GM18508 (cell line): ENCODE measurements at regions not wholly inside any gene's neighbourhood (a gene's known extent, or its start where the extent isn't known, plus 50 kb on each side); places are given as distances from the start of the nearest gene placed in this dataset.
"Not testable (repeated sequence)": the region's sequence is repeated elsewhere in the genome, so short reads cannot be mapped to it uniquely, and the experiment has no call there.

Experiments
- ATAC-seq: cut with Tn5 transposase; IDR thresholded peaks from one replicate; pipeline ENCODE4 v1.9.1; 2021; ENCODE audit warnings: moderate number of reproducible peaks; ENCODE audit not compliant: insufficient read depth, unreplicated experiment

DNA sequence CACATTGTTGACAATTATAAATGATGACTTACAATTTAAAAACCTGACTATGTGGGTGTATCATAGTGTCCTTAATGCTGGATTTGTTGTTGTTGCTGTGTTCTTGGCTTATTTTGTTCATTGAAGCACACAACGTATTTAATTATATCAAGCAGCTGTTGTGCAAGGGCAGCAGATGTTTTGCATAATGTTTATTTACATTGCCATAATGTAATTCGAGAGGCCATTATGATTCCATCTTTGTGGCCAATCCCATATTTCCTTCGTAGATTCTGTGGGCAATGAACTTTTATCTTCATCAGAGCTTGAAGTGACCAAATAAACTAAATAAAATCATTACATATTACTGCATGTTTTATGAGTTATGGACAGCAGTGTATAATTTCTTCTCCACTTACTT lies 422.6 kb upstream of the GALNTL6 start:
- no peak for ATAC-seq

DNA sequence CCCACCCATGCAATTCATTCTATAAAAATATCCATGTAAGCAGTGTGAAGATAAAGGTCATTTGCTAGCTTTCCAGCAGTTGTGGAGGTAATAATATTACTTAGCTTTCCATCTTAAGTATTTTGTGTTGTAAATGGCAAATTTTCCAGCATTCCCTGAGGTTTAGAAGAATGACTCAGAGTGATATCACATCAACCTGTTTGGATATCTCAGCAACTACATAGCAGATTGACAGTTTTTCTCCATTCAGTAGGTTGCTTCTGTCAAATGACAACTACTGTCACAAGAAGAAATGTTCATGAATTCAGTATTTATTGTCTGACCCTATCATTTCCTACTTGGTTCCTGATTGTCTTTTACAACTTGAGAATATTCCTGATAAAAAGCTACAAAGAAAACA lies 434.9 kb upstream of the GALNTL6 start:
- ATAC-seq: no peak

DNA sequence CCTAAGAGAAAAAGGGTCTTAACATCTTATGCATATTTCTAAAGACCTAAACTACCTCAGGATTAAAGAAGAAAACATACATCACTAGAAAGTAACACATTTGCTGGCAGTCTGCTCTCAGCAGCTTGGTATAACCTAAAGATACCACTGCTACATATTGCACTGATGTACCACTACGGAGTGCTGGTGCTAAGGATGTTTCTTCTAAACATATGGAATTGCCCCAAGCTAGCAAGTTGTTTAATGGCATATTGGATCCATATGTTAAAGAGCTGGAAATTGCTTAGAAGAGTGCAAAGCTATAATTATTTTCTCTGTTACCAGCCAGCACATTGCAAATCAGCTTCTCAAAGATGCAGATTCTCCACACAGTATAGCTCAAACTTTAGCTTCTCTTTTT lies 436.5 kb upstream of the GALNTL6 start:
- no peak for ATAC-seq

DNA sequence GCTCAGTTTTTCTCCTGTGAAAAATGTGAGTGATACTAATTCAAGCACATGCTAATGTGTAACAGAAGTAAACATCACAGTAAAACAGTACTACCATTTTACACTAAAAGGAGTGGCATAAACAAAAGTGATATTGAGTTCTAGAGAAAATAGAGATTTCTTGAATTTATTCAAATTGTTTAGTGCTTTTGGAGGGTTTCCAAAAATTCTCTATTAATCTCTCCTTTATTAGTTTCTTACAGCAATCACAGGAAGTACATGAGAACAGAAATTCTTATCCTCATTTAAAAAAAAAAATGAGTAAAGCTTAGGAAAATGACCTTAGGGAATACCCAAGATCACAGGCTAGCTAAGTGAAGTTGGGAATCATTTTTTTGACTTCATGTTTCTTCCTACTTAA lies 459.7 kb upstream of the GALNTL6 start:
- ATAC-seq: no peak

DNA sequence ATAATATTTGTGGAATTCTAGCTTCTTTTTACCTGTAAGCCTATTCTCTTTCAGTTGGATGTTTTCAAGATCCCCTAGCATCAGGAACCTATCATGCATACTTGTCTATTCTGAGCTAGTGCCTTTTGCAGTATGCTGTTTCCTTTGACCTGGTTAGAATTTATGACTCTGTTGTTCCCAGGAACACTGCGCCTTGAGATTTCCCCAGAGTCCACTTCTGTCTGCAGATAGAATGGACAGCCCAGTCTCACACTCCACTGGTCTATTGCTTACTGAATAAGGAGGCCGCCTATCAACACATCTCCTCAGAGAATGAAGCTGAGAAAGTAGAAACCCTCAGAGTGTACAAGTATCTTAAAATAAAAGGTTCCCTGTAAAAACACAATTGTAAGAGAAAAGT lies 465.1 kb upstream of the GALNTL6 start:
- no peak for ATAC-seq

DNA sequence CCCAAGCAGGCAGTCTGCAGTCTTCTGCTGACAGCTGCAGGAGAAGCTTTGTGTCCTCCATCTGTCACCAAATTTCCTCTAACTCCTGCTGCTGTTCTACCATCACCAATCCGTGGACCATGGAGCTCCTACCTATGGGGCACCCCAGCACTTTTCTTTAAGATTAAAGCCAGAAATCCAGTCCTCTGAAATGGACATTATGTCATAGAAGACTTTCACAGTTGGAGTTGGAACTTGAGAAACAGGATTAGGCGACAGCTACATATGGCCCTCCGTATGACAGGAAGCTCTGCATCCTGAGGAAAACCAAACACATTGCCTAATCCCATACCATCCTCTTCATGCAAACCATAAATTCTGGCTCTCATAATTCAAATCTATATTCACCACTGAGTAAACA lies 470.6 kb upstream of the GALNTL6 start:
- ATAC-seq: no peak

DNA sequence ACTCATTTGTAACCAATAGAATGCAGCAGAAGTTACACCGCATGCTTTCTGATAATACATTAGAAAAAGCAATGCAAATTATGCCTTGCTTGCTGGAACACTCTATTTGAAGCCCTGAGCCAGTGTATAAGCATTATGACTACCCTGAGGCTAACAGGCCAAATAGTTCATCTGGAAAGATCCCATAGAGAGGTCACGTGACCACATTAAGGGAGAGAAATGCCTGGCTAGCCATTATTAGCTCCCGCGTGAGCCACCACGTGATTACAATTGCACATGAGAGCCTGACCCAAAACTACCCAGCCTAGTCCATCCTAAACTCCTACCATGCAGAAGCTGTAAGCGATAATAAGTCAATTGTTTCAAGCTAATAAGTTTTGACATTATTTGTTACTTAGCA lies 472.9 kb upstream of the GALNTL6 start:
- no peak for ATAC-seq

DNA sequence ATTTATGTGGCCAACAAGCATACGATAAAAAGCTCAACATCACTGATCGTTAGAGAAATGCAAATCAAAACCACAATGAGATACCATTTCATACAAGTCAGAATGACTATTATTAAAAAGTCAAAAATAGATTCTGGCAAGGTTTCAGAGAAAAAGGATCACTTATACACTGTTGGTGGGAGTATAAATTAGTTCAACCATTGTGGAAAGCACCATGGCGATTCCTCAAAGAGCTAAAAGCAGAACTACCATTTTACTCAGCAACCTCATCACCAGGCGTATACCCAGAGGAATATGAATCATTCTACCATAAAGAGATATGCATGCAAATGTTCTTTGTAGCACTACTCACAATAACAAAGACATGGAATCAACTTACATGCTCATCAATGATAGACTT lies 478.7 kb upstream of the GALNTL6 start:
- peak; percentile 64 for ATAC-seq

DNA sequence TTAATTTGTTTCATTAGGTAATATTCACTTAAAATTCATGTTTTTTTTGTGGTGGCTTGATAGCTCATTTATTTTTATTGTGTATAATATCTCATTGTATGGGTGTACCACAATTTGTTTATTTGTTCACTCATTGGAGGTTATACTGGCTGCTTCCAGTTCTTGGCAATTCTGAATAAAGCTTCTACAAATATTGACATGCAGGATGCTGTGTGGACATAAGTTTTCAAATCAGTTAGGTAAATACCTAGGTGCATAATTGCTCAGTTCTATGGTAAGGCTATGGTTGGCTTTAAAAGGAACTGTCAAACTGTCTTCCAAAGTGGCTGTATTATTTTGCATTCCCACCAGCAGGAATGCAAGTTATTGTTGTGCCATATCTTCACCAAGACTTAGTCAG lies 504.5 kb upstream of the GALNTL6 start:
- no peak for ATAC-seq

DNA sequence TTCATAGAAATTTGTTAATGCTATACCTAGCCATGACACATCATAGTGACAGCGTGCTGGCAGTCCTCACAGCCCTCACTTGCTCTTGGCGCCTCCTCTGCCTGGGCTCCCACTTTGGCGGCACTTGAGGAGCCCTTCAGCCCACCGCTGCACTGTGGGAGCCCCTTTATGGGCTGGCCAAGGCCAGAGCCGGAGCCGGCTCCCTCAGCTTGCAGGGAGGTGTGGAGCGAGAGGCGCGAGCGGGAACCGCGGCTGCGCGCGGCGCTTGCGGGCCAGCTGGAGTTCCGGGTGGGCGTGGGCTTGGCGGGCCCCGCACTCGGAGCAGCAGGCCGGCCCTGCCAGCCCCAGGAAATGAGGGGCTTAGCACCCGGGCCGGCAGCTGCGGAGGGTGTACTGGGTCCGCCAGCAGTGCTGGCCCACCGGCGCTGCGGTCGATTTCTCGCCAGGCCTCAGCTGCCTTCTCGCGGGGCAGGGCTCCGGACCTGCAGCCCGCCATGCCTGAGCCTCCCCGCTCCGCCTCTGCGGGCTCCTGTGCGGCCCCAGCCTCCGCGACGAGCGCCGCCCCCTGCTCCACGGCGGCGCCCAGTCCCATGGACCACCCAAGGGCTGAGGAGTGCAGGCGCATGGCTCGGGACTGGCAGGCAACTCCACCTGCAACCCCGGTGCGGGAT lies 515.0 kb upstream of the GALNTL6 start:
- ATAC-seq: not testable (repeated sequence)

DNA sequence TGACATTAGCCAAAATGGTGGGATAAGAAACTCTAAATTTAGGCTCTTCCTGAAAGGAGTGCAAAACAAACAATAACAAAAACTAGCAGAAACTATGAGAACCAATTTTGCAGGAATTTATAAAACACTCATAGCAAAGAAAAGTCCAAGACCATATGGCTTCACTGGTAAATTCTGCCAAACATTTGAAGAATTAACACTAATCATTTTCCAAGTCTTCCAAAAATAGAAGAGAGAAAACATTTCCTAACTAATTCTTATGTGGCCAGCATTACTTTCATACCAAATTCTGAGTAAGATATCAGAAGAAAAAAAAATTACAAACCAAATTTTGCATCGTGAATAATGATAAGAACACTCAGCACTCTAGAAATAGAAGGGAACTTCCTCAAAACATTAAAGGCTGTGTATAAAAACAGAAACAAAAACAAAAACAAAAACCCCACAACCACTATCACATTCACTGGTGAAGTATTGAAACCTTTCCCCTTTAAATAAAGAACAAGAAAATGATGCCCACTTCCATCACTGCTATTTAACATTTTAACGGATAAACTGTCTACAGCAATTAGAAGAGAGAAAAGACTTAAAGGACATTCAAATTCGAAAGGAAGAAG lies 524.3 kb upstream of the GALNTL6 start:
- ATAC-seq: no peak

DNA sequence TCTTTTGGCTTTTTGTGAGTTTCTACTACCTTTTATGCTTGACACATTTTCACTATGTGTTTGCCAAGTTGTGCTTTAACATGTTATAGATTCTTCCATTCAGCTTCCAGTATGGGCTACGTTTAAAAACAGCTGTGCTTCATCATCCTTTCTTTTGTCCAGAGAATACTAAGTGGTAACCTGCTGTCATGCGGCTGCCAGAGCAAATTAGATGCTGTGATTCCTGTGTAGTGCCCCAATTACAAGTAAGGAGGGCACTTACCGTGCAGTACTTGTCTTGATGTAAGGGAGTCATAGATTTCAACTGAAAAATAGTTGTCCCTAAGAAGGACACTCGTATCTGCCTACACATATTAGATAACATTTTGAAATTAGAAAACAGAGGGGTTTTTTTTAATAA lies 531.8 kb upstream of the GALNTL6 start:
- no peak for ATAC-seq

DNA sequence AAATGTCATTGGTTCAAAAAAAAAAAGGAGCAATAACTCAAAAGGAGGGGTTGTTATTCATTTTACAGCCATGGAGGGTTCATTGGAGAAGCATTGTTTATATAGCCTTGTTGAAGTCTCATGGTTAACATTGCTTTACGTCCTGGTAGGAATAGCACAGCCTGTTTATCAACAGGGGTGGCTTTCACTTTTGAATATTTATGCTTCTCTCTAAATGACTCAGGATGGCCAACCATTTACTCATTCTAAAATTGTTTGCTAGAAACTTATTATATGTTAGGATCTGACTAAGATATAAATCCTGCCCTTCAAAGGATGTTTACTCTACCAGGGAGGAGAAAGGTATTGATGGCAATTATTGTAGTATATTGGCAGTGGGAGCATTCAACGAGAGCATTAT lies 534.1 kb upstream of the GALNTL6 start:
- no peak for ATAC-seq

DNA sequence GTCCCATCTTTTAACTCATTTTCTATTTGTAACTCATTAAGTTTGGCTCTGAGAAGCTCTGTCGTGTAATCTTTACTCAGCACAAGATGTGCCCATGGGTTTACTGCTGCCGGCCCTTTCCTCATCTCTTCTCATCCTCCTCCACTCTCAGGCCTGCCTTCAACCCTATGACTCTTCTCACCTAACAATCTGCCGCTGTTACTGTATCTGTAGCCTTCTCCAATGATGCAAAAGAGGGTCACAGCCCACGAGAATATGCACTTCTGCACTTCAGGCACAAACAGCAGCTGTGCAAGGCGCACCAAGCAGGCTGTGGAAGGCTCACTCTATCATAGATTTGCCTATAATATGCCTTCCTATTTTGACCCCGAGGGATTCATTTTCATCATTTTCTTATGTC lies 546.5 kb upstream of the GALNTL6 start:
- ATAC-seq: no peak

DNA sequence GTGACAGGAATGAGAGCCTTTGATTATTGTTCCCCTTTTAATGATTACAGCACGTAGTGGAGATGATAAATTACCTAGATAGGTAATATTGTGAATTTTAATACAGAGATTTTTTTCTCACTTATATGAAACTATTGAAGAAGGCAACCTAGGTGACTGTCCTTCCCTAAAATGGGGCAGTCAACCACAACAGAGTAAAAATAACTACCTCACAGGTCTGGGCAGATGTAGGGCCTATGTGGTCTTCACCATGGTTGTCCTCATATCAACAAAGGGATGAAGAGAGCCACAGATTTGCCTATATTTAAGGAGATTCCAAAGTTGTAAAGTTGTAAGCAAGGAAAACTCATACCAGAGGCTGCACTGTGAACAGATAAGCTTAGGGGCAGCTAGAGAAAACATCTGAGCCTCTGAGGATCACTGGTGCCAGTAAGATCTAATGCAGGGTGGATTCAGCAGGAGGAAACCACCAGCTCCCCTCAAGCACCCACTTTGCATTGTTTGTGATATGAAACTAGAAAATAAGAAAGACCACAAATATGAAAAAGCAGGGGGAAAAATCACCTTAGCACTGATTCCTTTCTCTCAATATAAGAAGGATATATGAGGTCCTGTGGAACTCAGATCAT lies 547.9 kb upstream of the GALNTL6 start:
- ATAC-seq: no peak

DNA sequence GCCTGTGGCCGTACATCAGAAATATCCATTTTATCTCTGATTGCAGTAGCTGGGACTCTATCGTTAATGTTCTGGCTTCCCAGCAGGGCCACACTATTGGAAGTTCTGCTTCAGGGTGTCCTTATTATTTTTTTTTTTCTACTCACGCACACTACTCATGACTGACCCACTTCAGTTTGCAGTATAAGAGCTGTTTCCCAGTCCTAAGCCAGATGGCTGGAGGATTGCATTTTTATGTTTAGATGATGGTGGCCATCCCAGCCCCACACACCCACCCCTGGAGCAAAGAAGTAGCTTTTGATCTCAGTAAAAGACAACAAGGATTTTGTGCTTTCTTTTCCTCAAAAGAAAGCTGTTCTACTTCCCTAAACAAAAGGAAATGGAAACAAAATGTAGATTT lies 557.0 kb upstream of the GALNTL6 start:
- no peak for ATAC-seq

DNA sequence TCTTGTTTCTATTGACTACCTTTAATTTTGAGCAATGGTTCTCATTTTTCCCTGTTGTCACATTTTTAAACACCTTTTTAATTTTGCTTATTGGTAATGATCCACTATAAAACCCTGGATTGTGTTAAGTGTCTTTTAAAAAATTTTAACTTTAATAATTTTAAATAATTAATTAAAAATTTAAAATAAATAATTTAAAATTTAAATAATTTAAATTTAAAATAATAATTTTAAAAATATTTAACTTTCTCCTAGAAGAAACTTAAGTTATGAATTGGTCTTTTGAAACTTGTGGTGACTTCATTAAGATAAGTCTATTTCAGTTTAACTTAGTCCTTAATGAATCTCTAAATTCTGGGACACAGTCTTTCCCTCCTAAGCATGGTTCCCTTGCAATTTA lies 566.3 kb upstream of the GALNTL6 start:
- ATAC-seq: no peak

DNA sequence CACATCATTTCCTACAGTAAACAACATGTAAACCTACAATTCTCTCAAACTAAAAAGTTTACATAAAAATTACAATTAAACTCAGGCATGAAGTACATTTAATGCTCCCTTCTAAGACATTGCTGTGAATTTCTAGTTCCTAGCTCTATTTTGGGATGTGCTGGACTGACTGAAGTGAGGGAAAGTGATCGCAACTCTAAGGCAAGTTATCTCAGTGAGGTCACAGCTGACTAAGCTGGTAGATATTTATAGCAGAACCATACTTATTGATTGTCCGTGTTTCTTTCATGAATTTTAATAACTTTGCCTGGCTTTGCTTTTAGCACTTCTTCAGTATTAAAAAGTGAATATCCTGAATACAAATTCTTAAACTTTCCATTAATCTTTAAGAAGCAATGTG lies 570.4 kb upstream of the GALNTL6 start:
- no peak for ATAC-seq

DNA sequence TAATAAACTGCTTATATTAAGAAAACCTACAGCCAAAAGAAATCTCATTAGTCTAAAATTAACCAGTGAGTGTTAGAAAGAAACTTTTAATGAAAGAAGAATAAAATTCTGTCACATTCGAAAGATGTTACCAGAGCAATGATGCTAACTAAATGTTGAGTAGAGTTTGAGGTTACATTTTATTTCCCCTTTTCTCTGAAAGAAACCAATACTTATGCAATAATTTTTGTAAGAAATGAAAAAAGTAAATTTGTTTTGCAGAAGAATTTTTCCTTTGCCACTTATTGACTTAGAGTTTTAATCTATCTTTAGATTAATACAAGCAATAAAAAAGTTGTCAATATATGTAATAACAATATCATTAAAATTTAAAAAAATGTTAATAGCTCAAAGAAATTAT lies 574.0 kb upstream of the GALNTL6 start:
- no peak for ATAC-seq

DNA sequence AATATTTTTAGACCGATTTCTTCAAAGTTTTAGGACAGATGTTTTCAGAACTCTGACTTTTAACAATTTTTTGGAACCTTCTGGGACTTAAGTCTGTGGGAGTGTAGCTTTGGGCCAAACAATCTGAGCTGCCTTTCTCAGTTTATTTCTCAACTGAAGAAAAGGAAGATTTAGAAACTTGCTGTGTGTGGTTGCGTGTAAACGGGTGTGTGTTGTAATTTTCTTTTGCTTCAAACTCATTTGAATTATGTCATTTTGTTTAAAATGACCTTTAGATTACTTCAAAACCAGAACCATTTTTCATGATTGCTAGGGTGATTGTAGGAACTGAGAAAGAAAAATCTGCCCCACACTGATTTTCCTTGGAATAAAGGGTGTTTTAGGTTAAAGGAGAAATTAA lies 577.7 kb upstream of the GALNTL6 start:
- ATAC-seq: no peak

DNA sequence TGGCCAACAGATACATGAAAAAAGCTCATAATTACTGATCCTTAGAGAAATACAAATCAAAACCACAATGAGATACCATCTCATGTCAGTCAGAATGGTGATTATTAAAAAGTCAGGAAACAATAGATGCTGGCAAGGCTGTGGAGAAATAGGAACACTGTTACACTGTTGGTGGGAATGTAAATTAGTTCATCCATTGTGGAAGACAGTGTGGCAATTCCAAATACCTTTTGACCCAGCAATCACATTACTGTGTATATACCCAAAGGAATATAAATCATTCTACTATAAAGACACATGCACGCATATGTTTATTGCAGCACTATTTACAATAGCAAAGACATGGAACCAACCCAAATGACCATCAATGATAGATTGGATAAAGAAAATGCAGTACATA lies 583.9 kb upstream of the GALNTL6 start:
- not testable (repeated sequence) for ATAC-seq

DNA sequence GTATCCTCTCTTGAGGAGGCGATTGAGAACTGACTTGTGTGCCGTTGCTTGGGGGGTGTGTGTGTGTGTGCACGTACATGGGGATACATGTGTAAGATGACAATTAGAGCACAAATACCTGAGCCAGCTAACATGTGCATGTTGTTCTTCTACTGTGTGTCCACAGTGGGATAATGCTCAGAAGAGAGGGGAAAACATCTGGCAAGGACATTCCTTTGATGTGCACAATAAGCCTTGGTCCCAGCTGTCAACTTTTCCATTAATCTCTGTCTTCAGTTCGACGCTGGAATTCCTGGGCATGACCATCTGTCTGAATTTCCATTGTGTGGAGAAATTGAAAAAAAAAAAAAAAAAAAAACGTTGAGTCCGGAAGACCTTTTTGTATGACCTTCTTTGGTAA lies 592.0 kb upstream of the GALNTL6 start:
- ATAC-seq: no peak
